NCI-H146 treated with DMSO at 0.1 percent for 48 hours (cell line): ENCODE measurements at regions not wholly inside any gene's neighbourhood (a gene's known extent, or its start where the extent isn't known, plus 50 kb on each side); places are given as distances from the start of the nearest gene placed in this dataset.
"Not testable (repeated sequence)": the region's sequence is repeated elsewhere in the genome, so short reads cannot be mapped to it uniquely, and the experiment has no call there.

ENCODE experiments used
- DNase-seq: peaks from one replicate; lab custom pipeline; 2025; ENCODE audit not compliant: unreplicated experiment; lab: John Stamatoyannopoulos, UW

DNA sequence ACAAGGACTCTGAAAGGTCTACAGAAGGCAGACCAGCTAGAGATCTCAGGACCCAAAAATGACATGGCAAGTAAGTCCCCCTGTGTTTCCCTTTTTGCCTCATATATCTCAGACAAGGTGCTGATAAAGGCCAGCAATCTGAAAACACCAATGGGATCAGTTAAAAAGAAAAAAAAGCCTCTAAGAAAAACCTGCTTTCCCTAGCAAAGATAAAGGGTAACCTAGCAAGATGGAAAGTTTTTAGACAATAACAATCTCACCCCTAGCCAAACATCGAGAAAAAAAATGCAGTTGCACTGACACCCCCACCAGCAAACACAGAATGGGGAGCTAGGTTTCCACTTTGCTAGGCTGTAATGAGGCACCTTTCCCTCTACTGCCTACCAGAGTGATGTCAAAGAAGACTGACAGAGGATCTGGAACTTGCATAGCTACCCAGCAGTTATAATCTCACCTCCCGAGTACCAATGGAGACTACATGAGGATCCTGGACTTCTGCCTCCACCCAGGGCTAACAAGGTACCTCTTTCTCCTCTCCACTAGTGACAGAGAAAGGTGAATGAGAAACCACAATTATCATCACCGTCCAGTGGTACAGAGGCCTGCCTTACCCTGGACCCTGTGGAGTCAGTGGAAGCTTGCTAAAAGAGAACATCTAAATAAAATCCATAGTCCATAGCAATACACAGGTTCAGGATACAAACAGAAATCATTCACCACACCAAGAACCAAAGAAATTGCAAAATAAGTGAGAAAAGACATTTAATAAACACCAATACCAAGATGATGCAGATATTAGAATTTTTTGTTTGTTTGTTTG lies 240.8 kb downstream of the ARHGAP12 start:
- DNase-seq = no peak

DNA sequence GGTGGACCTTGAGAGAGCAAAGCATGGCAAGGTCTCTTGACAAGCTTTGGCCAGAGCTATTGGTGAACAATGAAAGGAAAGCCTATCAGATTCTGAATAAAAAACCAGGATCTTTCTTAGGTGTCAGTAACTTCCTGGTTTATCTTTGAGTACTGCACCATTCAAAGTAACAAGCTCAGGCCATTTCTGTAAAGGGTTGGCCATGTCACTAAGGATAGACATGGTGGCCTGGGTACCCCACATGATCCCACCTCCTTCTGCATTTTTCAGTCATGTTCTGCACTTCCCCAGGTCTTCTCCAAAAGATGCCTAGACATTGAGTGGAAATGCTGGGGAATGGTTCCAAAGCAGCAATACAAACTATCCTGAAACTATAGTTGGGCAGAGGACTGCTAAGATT lies 242.0 kb downstream of the ARHGAP12 start:
- DNase-seq = no peak

DNA sequence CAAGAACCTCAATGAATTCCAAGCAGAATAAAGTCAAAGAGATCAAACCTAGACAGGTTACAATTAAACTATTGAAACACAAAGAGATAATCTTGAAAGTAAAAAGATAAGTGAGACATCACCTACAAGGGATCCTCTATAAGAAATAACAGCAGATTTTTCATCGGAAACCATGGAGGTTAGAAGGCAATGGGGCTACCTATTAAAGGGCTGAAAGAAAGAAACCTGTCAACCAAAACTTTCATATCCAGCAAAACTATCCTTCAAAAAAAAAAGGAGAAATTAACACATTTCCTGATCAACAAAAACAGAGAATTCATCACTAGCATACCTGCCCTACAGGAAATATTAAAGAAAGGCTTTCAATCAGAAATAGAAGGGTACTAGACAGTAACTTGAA lies 244.9 kb downstream of the ARHGAP12 start:
- DNase-seq = no peak

DNA sequence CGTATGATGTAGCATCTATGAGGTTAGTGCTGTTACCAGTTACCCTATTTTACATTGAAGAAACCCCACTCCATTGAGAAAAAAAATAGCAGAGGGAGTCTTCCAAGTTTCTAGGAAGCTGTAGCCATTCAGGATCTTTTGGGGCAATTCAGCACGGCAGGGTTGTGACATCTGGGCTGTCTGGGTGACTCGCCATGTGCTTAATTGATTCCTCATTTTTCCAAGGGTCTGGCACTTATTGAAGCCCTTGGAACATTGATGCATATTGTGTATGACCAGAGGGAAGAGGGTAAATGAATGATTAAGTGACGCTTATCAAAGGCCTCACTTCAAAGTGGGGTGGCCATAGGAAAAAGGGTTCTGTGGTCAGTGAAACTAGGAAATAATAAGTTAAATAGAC lies 248.7 kb downstream of the ARHGAP12 start:
- DNase-seq = no peak

DNA sequence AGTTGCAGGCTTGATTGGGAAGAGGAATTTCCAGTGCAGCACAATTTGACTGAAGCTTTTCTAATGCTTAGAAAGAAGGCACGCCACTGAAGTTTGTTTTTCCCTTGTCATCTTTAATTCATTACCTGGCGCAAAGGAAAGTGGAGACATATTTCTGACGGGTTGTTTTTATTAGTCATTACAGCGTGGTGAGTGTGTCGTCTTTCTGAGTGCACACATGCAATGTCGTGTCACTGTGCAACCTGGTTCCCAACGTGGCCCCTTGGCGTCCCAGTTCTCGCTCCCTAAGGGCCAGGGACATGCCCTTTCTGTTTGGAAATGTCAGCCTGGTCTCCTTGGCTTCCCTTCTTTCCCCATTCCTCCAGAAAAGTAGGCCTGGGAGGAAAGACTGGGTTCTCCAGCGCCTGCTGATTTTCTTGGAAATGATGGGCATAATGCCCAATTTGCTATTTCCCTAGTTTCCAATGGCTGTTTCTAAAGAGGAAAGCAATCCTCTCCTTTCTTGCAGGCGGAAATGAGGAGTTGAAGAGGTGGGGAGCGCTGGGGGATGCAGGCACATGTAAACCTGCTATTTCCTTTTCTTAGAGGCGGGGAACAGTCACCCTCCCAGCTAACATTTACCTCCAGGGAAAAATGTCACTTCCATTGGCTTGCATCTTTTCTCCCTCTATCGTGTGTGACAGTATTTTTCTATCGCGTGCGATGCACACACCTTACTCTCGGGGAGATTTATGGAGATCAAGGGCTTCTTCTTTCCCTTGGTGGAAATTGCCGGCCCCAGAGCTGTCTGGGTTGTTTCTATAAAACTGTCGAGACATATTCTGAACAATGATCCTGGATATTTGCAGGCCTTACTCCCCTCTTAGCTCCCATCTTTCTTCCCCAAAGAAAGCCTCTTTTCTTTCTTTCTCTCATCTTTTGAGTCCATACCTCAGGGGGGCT lies 249.8 kb downstream of the ARHGAP12 start:
- DNase-seq = no peak

DNA sequence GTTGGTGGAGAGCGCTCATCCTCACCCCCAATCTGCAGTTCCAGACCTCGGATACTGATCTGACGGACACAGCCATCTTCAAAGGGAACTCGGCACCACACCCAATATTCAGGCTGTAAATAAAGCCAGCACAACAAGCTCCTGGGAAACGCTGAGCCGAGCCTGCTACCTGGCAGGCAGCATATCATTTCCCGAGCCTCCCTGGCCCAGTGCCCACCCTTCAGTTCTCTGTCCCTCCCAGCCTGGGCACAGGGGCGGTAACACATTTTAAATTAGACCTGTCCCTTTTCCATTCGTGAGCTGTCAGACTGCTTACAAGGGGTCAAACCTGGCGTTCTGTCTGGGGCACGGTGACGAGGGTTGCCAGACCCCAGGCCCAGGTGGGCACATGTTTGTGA lies 250.5 kb downstream of the ARHGAP12 start:
- peak; percentile 6 for DNase-seq

DNA sequence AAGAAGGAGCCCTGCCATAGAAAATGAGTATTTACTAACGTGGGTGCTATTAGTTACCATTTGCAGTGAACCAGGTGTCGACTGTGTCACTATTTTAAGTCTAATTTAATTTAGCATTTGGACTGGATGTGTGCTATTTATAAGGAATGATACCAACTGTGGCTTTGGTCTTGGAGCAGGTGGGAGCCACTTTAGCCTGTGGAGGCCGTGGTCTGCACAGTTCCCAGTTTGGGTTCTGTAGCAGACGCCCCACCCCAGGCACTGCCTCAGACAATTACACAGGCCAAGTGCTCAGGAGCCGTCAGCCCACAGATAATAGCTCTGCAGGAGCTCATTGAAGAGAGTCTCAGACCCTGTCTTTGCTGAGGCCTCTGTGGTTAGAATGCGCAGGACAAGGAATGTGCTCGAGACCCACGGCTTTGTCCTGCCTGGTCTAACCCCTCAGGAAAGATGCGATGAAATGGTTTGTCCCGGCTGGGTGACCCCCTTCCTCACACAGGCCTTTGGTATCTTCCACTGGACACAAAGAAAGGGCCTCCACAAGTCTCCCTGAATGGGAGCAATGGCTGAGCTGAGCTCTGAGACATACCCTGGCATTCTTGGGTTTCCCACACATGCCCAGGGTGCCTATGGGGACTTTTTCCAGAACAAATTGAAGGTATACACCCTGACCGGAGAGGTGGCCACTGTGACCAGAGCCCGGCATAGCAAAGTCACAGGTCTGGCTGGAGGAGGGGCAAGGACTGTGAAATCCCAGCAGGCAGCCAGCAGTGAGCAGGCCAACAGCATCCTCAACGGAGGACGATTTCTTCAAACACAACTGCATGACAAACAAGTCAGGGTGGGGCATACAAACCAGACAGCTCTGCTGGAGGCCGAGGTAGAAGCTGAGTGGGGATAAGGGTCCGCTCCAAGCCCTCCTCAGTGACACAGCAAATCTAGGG lies 251.2 kb downstream of the ARHGAP12 start:
- peak; percentile 24 for DNase-seq

DNA sequence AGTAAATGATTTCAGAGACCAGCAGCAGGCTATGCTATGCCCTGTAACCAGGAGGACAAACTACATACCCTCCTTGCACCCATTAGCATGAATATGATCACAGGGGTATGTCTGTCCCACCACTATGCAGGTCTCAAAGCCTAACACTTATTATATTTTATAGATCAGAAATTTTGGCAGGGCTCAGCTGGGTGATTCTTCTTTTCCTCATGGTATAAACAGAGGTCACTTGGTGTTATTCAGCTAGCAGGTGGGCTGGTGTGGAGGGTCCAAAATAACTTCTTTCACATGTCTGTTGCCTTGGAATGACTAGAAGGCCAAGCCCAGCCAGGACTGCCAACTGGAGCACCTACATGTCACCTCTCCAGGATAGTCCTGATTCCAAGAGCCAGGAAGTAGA lies 252.9 kb downstream of the ARHGAP12 start:
- DNase-seq = no peak

DNA sequence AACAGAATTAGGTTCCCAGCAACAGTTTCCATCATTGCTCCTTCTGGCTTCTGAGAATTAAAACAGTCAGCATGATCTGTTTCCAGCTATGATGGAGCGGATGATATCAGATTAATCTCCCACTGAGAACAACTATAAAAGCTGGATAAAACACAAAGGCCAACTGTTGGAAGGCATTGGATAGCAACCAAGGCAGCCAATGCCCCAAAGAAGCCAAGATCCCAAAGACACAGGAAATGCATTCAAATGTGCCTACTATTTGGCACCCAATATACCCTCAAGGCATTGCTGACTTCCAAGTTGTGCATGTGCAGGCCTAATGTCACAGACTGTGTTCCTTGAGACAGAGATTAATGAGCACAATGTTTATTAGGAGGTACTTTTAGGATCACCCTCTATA lies 259.3 kb downstream of the ARHGAP12 start:
- DNase-seq = no peak

DNA sequence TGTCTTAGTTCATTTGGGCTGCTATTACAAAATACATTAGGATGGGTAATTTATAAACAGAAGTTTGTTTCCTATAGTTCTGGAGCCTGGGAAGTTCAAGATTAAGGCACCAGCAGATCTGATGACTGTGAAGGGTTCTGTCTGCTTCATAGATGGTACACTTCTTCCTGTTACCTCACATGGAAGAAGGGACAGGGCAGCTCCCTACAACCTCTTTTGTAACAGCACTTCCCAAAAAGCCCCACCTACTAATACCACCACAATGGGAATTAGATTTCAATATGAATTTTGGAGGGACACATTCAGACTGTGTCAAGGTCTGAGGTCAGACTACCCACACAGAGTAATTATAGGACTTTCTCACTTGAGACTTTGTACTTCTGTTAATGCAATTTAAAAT lies 260.3 kb downstream of the ARHGAP12 start:
- DNase-seq = no peak

DNA sequence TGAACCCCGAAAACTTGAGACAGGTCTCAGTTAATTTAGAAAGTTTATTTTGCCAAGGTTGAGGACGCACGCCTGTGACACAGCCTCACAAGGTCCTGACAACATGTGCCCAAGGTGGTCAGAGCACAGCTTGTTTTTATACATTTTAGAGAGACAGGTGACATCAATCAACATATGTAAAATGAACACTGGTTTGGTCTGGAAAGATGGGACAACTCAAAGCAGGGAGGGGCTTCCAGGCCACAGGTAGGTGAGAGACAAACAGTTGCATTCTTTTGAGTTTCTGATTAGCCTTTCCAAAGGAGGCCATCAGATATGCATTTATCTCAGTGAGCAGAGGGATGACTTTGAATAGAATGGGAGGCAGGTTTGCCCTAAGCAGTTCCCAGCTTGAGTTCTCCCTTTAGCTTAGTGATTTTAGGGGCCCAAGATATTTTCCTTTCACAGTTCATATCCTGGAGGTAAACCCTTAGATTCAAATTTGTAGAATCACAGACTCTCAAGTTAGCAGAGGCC lies 262.8 kb downstream of the ARHGAP12 start:
- DNase-seq = not testable (repeated sequence)

DNA sequence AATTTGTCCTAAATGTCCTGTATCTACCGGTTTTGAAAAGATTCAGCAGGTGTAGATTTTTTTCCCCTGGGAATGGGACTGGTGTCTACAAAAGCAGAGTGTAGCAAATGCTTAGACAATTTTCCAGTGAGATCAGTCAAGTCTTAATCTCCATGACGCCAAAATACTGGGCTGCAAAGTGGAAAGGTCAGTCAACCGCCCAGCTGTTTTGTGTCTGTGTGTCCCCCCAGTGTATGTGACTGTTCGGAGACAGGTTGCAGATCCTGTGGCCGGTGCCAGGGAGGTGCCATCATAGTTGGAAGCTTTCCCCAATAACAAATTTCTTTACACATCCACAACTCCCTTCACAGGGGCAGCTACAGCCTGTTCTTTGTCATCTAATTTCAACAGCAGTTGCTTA lies 263.8 kb downstream of the ARHGAP12 start:
- no peak for DNase-seq

DNA sequence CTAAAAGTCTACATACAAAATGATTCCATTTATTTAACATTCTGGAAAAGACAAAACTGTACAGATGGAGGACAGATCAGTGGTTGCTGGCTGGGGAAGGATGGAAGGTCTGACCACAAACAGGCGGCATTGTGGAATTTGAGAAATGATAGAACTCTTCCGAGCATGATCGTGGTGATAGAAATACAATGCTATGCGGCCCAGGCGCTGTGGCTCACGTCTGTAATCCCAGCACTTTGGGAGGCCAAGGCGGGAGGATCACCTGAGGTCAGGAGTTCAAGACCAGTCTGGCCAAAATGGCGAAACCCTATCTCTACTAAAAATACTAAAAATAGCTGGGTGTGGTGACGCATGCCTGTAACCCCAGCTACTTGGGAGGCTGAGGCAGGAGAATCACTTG lies 264.6 kb downstream of the ARHGAP12 start:
- DNase-seq = not testable (repeated sequence)

DNA sequence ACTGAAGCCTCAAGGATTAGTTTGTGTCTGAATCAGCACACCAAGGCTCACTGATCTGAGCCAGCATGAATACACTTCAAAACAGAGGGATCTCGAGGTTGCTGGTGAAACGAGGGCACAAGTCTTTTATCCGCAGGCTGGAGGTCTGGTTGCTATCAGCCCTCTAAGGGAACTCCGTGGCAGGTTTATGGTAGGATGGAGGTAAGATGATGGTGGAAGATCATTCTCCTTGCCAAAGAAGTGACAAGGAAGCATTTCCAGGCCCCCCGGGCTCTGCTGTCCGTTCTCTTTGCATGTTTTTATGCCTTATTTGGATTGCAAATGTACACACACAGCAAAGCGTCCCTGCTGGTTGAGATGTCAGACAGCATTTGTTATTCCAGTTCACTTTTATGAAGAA lies 268.3 kb downstream of the ARHGAP12 start:
- DNase-seq = no peak

DNA sequence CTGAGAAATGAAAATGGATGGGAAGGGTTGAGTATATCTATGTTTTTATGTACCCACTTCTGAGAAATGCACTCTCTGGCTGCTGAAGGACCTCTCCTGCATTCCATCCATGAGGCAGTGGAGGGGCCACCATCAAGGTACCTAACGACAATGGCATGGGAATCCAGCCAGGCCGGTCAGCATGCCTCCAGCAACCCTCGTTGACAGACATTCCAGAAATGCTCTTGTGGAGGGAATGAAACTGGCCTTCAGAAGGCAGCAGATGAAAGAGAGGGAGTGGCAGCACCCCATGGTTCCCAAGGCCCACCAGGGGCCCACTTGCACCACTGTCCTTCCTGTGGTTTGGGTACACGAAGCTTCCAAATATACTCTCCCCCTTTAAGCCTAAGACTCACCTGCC lies 269.0 kb downstream of the ARHGAP12 start:
- DNase-seq = no peak

DNA sequence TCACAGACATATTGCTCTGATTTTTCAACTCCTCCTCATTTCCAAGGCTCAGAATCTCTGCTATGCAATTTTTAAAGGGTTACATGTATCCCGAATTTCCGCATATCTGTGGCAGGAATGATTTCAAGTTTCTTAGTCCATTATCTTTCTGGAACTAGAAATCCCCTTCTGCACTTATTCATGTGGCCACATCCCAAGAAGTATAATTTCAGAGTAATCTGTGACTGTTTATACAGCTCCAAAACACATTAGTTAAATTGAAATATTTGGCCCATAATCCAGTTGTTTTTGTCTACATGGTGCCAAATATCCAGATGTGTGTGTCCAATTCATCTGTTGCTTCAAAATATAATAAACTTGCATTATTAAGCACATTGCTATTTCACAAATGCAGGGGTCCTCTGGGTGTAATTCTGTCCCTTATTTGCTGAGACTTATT lies 271.2 kb downstream of the ARHGAP12 start:
- DNase-seq = no peak

DNA sequence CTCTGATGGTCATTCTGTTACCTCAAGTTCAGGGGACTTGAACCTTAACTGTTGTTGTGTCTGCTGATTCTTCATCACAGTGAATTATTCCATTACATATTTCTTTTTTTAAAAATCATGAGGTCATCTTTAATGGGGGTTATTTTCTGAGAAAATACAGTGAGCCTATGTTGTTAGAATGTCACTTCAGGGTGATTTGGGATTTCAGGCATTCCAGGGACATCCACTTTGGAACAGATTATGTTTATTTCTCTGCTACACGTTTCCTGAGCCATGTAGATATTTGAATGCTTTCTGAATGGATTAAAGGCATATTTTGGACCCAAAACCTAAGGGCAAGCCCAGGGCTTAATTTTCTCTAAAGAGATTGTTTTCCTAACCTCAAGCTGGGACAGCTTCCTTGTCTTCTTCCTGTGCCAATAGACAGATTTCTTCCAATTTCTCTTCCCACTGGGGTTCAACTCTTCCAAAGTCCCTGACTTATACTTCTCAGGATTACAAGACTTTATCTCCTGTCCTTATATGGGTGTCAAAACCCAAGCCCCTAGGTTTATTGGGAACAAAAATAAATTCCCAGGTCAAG lies 271.7 kb downstream of the ARHGAP12 start:
- DNase-seq = no peak

DNA sequence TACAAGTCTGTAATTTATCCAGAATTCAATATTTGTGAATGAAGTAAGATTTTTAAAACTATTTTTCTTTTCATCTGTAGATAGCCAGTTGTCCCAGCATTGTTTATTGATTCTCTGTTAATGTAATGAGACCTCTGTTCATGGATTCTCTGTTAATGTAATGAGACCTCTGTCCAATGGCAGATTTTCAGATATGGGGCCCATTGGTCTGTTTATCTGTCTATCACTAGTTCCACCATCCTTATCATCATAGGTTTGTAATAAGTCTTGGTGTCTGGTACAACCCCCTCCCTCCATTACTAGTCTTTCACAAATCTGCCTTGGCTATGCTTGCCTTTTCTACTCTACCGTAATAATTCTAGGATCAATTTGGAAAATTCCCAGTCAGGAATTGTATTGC lies 276.6 kb downstream of the ARHGAP12 start:
- no peak for DNase-seq

DNA sequence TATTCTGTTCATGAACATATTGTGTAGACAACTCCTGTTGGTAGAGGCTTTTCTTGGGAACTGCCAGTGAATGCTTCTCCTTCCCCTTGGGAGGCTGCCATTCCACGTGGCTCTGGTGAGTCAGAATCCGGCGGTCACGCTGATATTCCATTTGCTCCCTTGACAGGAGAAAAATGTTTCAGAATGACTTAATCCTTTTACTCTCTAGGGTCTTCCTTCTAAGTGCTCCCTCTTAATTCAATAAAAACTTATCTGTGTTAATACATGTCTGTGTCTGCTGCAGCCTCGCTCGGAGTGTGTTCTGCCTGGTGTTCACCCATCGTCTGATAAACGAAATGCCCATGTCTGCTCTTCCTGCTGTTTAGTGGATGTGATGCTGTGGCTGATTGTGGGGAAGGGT lies 278.6 kb downstream of the ARHGAP12 start:
- DNase-seq = no peak

DNA sequence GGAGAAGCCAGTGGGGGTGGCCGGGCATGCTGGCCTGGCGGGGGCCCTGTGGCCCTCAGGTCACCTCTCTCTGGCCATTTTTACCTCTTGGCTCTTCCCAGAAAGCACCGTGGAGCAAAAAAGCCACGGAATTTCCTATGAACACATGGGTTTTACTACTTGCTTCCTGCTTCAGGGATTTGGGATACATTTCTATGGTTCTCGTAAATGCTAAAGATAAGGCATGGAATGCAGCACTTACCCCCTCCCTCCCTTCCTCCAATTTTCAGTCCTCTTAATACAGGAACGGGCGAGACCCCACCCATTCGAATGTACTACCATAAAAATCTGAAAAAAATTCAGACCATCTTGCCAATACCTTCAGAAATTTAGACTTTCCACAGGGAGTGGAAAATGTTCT lies 279.7 kb downstream of the ARHGAP12 start:
- DNase-seq = no peak
